HG03439 (cell line): ENCODE measurements at regions not wholly inside any gene's neighbourhood (a gene's known extent, or its start where the extent isn't known, plus 50 kb on each side); places are given as distances from the start of the nearest gene placed in this dataset.

ENCODE experiments used
- ATAC-seq: cut with Tn5 transposase; IDR thresholded peaks from one replicate; pipeline ENCODE4 v1.9.1; 2021; ENCODE audit warnings: mild to moderate bottlenecking, moderate library complexity; ENCODE audit not compliant: unreplicated experiment

GRCh38 chr12:14252697-14253096 is 112.8 kb upstream of the ATF7IP start:
- ATAC-seq, result no peak

- ATAC-seq, result no peak
These were observed 112.0 kb upstream of the ATF7IP start for GRCh38 chr12:14253496-14253895.

GRCh38 chr12:14254781-14255180 is 110.7 kb upstream of the ATF7IP start:
- no peak for ATAC-seq

- ATAC-seq, result no peak
These were observed 109.4 kb upstream of the ATF7IP start for GRCh38 chr12:14256121-14256520.

GRCh38 chr12:14256555-14257169 is 108.8 kb upstream of the ATF7IP start:
- peak; percentile 54 for ATAC-seq

GRCh38 chr12:14257303-14257733 is 108.2 kb upstream of the ATF7IP start:
- ATAC-seq, result no peak

- ATAC-seq, result peak; percentile 80
These were observed 107.5 kb upstream of the ATF7IP start for GRCh38 chr12:14257734-14258574.

GRCh38 chr12:14258575-14258940 is 106.9 kb upstream of the ATF7IP start:
- ATAC-seq, result no peak

- no peak for ATAC-seq
These were observed 105.9 kb upstream of the ATF7IP start for GRCh38 chr12:14259481-14260010.

GRCh38 chr12:14260011-14260993 is 105.2 kb upstream of the ATF7IP start:
- ATAC-seq, result no peak

- no peak for ATAC-seq
These were observed 104.4 kb upstream of the ATF7IP start for GRCh38 chr12:14261096-14261495.

GRCh38 chr12:14261861-14262260 is 103.6 kb upstream of the ATF7IP start:
- ATAC-seq, result no peak

GRCh38 chr12:14262771-14263511 is 102.5 kb upstream of the ATF7IP start:
- no peak for ATAC-seq

- ATAC-seq, result no peak
These were observed 101.7 kb upstream of the ATF7IP start for GRCh38 chr12:14263742-14264141.

GRCh38 chr12:14264316-14264715 is 101.2 kb upstream of the ATF7IP start:
- ATAC-seq, result no peak

GRCh38 chr12:14264778-14265177 is 100.7 kb upstream of the ATF7IP start:
- no peak for ATAC-seq

GRCh38 chr12:14268120-14268515 is 97.4 kb upstream of the ATF7IP start:
- ATAC-seq, result no peak

GRCh38 chr12:14270392-14270791 is 95.1 kb upstream of the ATF7IP start:
- ATAC-seq, result no peak

- no peak for ATAC-seq
These were observed 92.2 kb upstream of the ATF7IP start for GRCh38 chr12:14272956-14273912.
